GM23338 (cell line): ENCODE measurements at regions not wholly inside any gene's neighbourhood (a gene's known extent, or its start where the extent isn't known, plus 50 kb on each side); places are given as distances from the start of the nearest gene placed in this dataset.

Experiments used
- CTCF ChIP-seq, 2 experiments: fragments of 200-600 bp in 1 of 2; sonication (generic) in 1 of 2; conservative IDR thresholded peaks; 2 replicates each; pipeline versions ENCODE4 v1.5.1 to v1.6.1; 2016 to 2017; ENCODE audit warnings: antibody characterized with exemption in 2 of 2, low read depth in 2 of 2, mild to moderate bottlenecking in 2 of 2, moderate library complexity in 1 of 2
- ETS1 ChIP-seq: IDR thresholded peaks from 2 replicates; pipeline ENCODE4 v1.6.1; 2016; ENCODE audit warnings: antibody characterized with exemption
- EZH2 ChIP-seq: fragments of 200-600 bp; sonication (generic); IDR thresholded peaks from one replicate; pipeline ENCODE4 v1.8.0; 2017; ENCODE audit warnings: antibody characterized with exemption, mild to moderate bottlenecking, low read depth; ENCODE audit not compliant: unreplicated experiment
- REST ChIP-seq: IDR thresholded peaks from one replicate; pipeline ENCODE4 v1.6.1; 2018; ENCODE audit warnings: antibody characterized with exemption; ENCODE audit not compliant: unreplicated experiment

- TF ChIP-seq EZH2 (no peak), CTCF (conservative IDR thresholded peaks at IDR 0.05; ENCODE audit: low read depth in 2 of 2) (no peak), REST (no peak), ETS1 (no peak)
These were observed 86.5 kb upstream of the ANKRD55 start for GRCh38 chr5:56319526-56320181.
